ENCODE measurements at regions not wholly inside any gene's neighbourhood (a gene's known extent, or its start where the extent isn't known, plus 50 kb on each side); places are given as distances from the start of the nearest gene placed in this dataset.

DNA sequence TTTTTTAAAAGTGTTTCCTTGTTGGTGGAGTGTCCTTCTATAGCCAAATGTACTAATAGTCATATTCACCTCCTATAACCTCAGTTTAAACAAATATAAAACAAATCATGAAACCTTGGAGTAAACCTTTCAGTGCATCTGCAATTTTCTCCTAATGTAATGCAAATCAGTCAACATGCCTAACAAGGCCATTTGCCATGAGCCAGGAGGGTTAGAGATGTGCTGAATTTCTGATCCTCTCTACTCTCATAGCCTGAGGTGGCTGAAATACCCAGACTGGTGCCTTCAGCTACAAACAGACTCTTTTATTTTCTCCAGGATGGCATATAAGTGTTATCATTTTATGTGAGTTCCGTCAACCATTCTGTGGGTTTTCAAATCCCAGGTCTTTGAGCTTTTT is 908.1 kb downstream of the GALC start:
- ATAC-seq (ENCODE audit: low read depth) = no peak

GRCh38 chr14:87082917-87083316 is 910.1 kb downstream of the GALC start:
- ATAC-seq (ENCODE audit: low read depth) (no peak), DNase-seq (no peak)
- Mint-ChIP-seq H3K9me3 (peaks cover 3% of the 10 kb centered on the region), H3K4me1 (no peaks in the 10 kb centered on the region), H3K36me3 (no peaks in the 10 kb centered on the region), H3K4me3 (no peak overlapping the region), H3K27me3 (no peaks in the 10 kb centered on the region), H3K27ac (no peak overlapping the region)
- POLR2A ChIA-PET = no interaction called here

More for the DNA sequence above, 908.1 kb downstream of the GALC start:
- peaks cover 1% of the 10 kb centered on the region for H3K9me3 Mint-ChIP-seq
- POLR2A ChIA-PET = no interaction called here
- H3K27ac Mint-ChIP-seq = no peak overlapping the region
- no peaks in the 10 kb centered on the region for H3K36me3 Mint-ChIP-seq
- H3K27me3 Mint-ChIP-seq = no peaks in the 10 kb centered on the region
- no peak for DNase-seq
- no peaks in the 10 kb centered on the region for H3K4me1 Mint-ChIP-seq
- no peak overlapping the region for H3K4me3 Mint-ChIP-seq

- Mint-ChIP-seq H3K4me1 (no peaks in the 10 kb centered on the region), H3K27me3 (no peaks in the 10 kb centered on the region), H3K36me3 (no peaks in the 10 kb centered on the region), H3K4me3 (no peak overlapping the region), H3K27ac (no peak overlapping the region), H3K9me3 (peaks cover 3% of the 10 kb centered on the region)
- ATAC-seq (ENCODE audit: low read depth) (no peak), DNase-seq (no peak)
- POLR2A ChIA-PET = no interaction called here
Observed at GRCh38 chr14:87081004-87081403, 912.0 kb downstream of the GALC start.

- Mint-ChIP-seq H3K27ac (no peak overlapping the region), H3K36me3 (no peaks in the 10 kb centered on the region)
- POLR2A ChIA-PET = no interaction called here
Observed at GRCh38 chr14:87080146-87080545, 912.8 kb downstream of the GALC start.

DNA sequence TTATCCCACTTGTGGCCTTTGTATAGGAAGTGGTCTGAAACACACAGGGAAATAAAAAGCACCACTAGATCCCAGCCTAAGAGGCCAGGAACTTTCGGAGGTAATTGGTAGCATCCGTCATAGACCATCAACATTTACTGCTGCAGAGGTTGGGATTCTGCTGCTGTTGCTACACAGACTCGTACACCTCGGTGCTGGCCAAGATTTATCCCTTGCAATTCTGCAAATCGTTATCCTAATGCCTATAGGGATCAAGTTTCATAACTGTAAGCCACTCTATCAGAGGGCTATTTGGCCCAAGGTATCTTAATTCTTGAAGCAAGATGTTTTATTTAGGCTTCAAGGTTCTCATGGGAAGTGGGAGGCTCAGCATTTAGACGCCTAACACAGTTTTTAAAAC is 913.6 kb downstream of the GALC start:
- no peak for ATAC-seq (ENCODE audit: low read depth)
- no peaks in the 10 kb centered on the region for H3K4me1 Mint-ChIP-seq
- H3K9me3 Mint-ChIP-seq = peaks cover 3% of the 10 kb centered on the region
- H3K27me3 Mint-ChIP-seq = no peaks in the 10 kb centered on the region
- H3K4me3 Mint-ChIP-seq = no peak overlapping the region
- no peak for DNase-seq
- POLR2A ChIA-PET = no interaction called here
- no peaks in the 10 kb centered on the region for H3K36me3 Mint-ChIP-seq
- no peak overlapping the region for H3K27ac Mint-ChIP-seq

More at GRCh38 chr14:87080146-87080545, 912.8 kb downstream of the GALC start:
- no peak for ATAC-seq (ENCODE audit: low read depth)
- H3K4me1 Mint-ChIP-seq = no peaks in the 10 kb centered on the region
- DNase-seq = no peak
- H3K27me3 Mint-ChIP-seq = no peaks in the 10 kb centered on the region
- peaks cover 3% of the 10 kb centered on the region for H3K9me3 Mint-ChIP-seq
- H3K4me3 Mint-ChIP-seq = no peak overlapping the region

GRCh38 chr14:87076922-87077321 is 916.1 kb downstream of the GALC start:
- DNase-seq (no peak), ATAC-seq (ENCODE audit: low read depth) (no peak)
- POLR2A ChIA-PET = no interaction called here
- peaks cover 1% of the 10 kb centered on the region for H3K9me3 Mint-ChIP-seq
- H3K27me3 Mint-ChIP-seq = no peaks in the 10 kb centered on the region
- no peak overlapping the region for H3K27ac Mint-ChIP-seq
- no peaks in the 10 kb centered on the region for H3K4me1 Mint-ChIP-seq
- H3K4me3 Mint-ChIP-seq = no peak overlapping the region
- H3K36me3 Mint-ChIP-seq = no peaks in the 10 kb centered on the region

GRCh38 chr14:87076146-87076545 is 916.8 kb downstream of the GALC start:
- POLR2A ChIA-PET = no interaction called here
- H3K27ac Mint-ChIP-seq = no peak overlapping the region
- peaks cover 1% of the 10 kb centered on the region for H3K9me3 Mint-ChIP-seq
- ATAC-seq (ENCODE audit: low read depth) (no peak), DNase-seq (no peak)
- H3K4me1 Mint-ChIP-seq = no peaks in the 10 kb centered on the region
- no peak overlapping the region for H3K4me3 Mint-ChIP-seq
- no peaks in the 10 kb centered on the region for H3K36me3 Mint-ChIP-seq
- H3K27me3 Mint-ChIP-seq = no peaks in the 10 kb centered on the region

GRCh38 chr14:87073880-87074570 is 919.0 kb downstream of the GALC start:
- ATAC-seq (ENCODE audit: low read depth) = no peak
- no peaks in the 10 kb centered on the region for H3K4me1 Mint-ChIP-seq
- no peak for DNase-seq
- no peaks in the 10 kb centered on the region for H3K36me3 Mint-ChIP-seq
- H3K9me3 Mint-ChIP-seq = peaks cover 1% of the 10 kb centered on the region
- POLR2A ChIA-PET = no interaction called here
- no peak overlapping the region for H3K4me3 Mint-ChIP-seq
- H3K27ac Mint-ChIP-seq = no peak overlapping the region
- H3K27me3 Mint-ChIP-seq = no peaks in the 10 kb centered on the region

GRCh38 chr14:87067591-87067990 is 925.4 kb downstream of the GALC start:
- POLR2A ChIA-PET = no interaction called here
- DNase-seq (no peak), ATAC-seq (ENCODE audit: low read depth) (no peak)
- H3K36me3 Mint-ChIP-seq = no peaks in the 10 kb centered on the region
- H3K9me3 Mint-ChIP-seq = no peaks in the 10 kb centered on the region
- H3K27ac Mint-ChIP-seq = no peak overlapping the region
- H3K27me3 Mint-ChIP-seq = no peaks in the 10 kb centered on the region
- H3K4me1 Mint-ChIP-seq = no peaks in the 10 kb centered on the region
- no peak overlapping the region for H3K4me3 Mint-ChIP-seq

- H3K4me3 Mint-ChIP-seq = no peak overlapping the region
- H3K36me3 Mint-ChIP-seq = no peaks in the 10 kb centered on the region
- no peaks in the 10 kb centered on the region for H3K27me3 Mint-ChIP-seq
- DNase-seq (no peak), ATAC-seq (ENCODE audit: low read depth) (no peak)
- H3K27ac Mint-ChIP-seq = no peak overlapping the region
- no peaks in the 10 kb centered on the region for H3K4me1 Mint-ChIP-seq
- POLR2A ChIA-PET = no interaction called here
- no peaks in the 10 kb centered on the region for H3K9me3 Mint-ChIP-seq
Observed at GRCh38 chr14:87067061-87067460, 925.9 kb downstream of the GALC start.

DNA sequence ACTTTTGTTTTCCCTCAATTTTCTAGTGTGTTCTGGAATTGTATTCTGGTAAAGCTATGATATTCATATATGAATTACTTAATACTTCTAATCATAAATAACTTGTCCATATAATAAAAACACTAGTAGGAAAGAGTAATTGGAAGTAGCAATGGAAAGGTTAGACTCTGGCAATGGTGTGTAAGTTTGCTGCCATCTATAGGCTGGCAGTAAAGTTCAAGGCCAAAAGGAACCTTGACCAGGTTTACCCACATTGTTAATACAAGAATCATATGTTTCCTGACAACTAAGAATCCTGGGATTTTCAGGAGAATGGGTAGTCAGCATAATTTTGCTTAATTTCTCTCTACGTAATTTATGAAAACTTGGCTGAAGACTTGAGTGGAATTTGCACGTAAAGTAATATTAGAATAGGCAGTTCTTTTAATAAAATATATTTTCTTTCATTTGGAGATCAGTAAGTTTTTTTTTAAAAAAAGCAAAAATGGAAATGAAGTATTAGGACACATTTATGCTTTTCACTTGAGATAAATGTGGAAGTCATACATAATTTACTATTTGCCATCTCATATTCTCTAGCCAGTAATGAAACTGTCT is 926.7 kb downstream of the GALC start:
- no peaks in the 10 kb centered on the region for H3K36me3 Mint-ChIP-seq
- no peaks in the 10 kb centered on the region for H3K9me3 Mint-ChIP-seq
- H3K27me3 Mint-ChIP-seq = no peaks in the 10 kb centered on the region
- POLR2A ChIA-PET = no interaction called here
- no peaks in the 10 kb centered on the region for H3K4me1 Mint-ChIP-seq
- no peak for DNase-seq
- no peak overlapping the region for H3K4me3 Mint-ChIP-seq
- no peak for ATAC-seq (ENCODE audit: low read depth)
- no peak overlapping the region for H3K27ac Mint-ChIP-seq

- no peak overlapping the region for H3K4me3 Mint-ChIP-seq
Observed at GRCh38 chr14:87065366-87065765, 927.6 kb downstream of the GALC start.

GRCh38 chr14:87063181-87063580 is 929.8 kb downstream of the GALC start:
- ATAC-seq (ENCODE audit: low read depth) (no peak), DNase-seq (no peak)
- H3K27me3 Mint-ChIP-seq = no peaks in the 10 kb centered on the region
- H3K27ac Mint-ChIP-seq = no peak overlapping the region
- H3K4me3 Mint-ChIP-seq = no peak overlapping the region
- H3K9me3 Mint-ChIP-seq = peaks cover 1% of the 10 kb centered on the region
- no peaks in the 10 kb centered on the region for H3K4me1 Mint-ChIP-seq
- H3K36me3 Mint-ChIP-seq = no peaks in the 10 kb centered on the region
- POLR2A ChIA-PET = no interaction called here

More at GRCh38 chr14:87065366-87065765, 927.6 kb downstream of the GALC start:
- no peaks in the 10 kb centered on the region for H3K27me3 Mint-ChIP-seq
- POLR2A ChIA-PET = no interaction called here
- H3K4me1 Mint-ChIP-seq = no peaks in the 10 kb centered on the region
- H3K9me3 Mint-ChIP-seq = no peaks in the 10 kb centered on the region
- no peak overlapping the region for H3K27ac Mint-ChIP-seq
- ATAC-seq (ENCODE audit: low read depth) (no peak), DNase-seq (no peak)
- H3K36me3 Mint-ChIP-seq = no peaks in the 10 kb centered on the region

GRCh38 chr14:87060405-87060804 is 932.6 kb downstream of the GALC start:
- no peak overlapping the region for H3K4me3 Mint-ChIP-seq
- POLR2A ChIA-PET = no interaction called here
- H3K4me1 Mint-ChIP-seq = no peaks in the 10 kb centered on the region
- H3K27me3 Mint-ChIP-seq = no peaks in the 10 kb centered on the region
- H3K9me3 Mint-ChIP-seq = peaks cover 1% of the 10 kb centered on the region
- no peak for ATAC-seq (ENCODE audit: low read depth)
- no peaks in the 10 kb centered on the region for H3K36me3 Mint-ChIP-seq
- DNase-seq = no peak
- H3K27ac Mint-ChIP-seq = no peak overlapping the region
